Ishikawa (cell line): ENCODE measurements at regions not wholly inside any gene's neighbourhood (a gene's known extent, or its start where the extent isn't known, plus 50 kb on each side); places are given as distances from the start of the nearest gene placed in this dataset.

Experiments used
- EP300 ChIP-seq: IDR thresholded peaks from 2 replicates; pipeline ENCODE4 v1.6.1; 2012; ENCODE audit warnings: borderline replicate concordance
- FOXM1 ChIP-seq: IDR thresholded peaks from 2 replicates; pipeline ENCODE4 v1.6.1; 2012; ENCODE audit warnings: low read depth, borderline replicate concordance
- MAX ChIP-seq: IDR thresholded peaks from 2 replicates; pipeline ENCODE4 v1.6.1; 2012
- YY1 ChIP-seq: IDR thresholded peaks from 2 replicates; pipeline ENCODE4 v1.6.1; 2012; ENCODE audit warnings: low read depth

DNA sequence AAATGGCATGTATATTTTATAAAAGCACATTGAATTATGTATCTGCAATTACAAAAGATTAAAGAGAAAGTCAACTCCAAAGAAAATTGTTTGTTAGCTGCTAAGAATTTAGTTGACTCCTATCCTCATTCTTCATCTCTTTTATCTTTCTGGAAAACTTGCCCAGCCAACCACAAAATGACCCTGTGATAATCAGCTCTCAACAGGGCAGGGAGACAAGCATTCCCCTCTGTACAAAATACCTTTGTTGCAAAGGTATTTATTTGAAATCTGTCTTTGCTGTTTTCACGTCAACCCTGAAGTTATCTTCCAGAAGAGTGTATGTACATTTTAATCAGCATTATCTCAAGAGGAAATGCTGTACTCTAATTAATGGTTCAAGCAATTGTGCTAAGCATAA, 191.1 kb upstream of the DDI1 start:
- no peak for TF ChIP-seq MAX
- TF ChIP-seq YY1 = no peak
- no peak for TF ChIP-seq EP300
- no peak for TF ChIP-seq FOXM1
